NCI-H748 treated with DMSO at 0.1 percent for 48 hours (cell line): ENCODE measurements at regions not wholly inside any gene's neighbourhood (a gene's known extent, or its start where the extent isn't known, plus 50 kb on each side); places are given as distances from the start of the nearest gene placed in this dataset.

Experiments used
- DNase-seq: peaks from one replicate; lab custom pipeline; 2025; lab: John Stamatoyannopoulos, UW

GRCh38 chrX:17206584-17206983 lies 168.4 kb upstream of the NHS start:
- no peak for DNase-seq

GRCh38 chrX:17214962-17215361 lies 160.0 kb upstream of the NHS start:
- no peak for DNase-seq

- DNase-seq = no peak
Observed at GRCh38 chrX:17226736-17227135, 148.3 kb upstream of the NHS start.

GRCh38 chrX:17237146-17237545 lies 137.9 kb upstream of the NHS start:
- no peak for DNase-seq

GRCh38 chrX:17242470-17242869 lies 132.5 kb upstream of the NHS start:
- peak; percentile 64 for DNase-seq

- DNase-seq = no peak
Observed at GRCh38 chrX:17247144-17247543, 127.9 kb upstream of the NHS start.

GRCh38 chrX:17262123-17262522 lies 112.9 kb upstream of the NHS start:
- DNase-seq = no peak

- DNase-seq = no peak
Observed at GRCh38 chrX:17266136-17266535, 108.9 kb upstream of the NHS start.

- DNase-seq = no peak
Observed at GRCh38 chrX:17278961-17279360, 96.0 kb upstream of the NHS start.

GRCh38 chrX:17285983-17286382 lies 89.0 kb upstream of the NHS start:
- no peak for DNase-seq

- DNase-seq = no peak
Observed at GRCh38 chrX:17291171-17291900, 83.7 kb upstream of the NHS start.

GRCh38 chrX:17292111-17292527 lies 82.9 kb upstream of the NHS start:
- no peak for DNase-seq

GRCh38 chrX:17294561-17294960 lies 80.4 kb upstream of the NHS start:
- DNase-seq = no peak

GRCh38 chrX:17295791-17296190 lies 79.2 kb upstream of the NHS start:
- no peak for DNase-seq

GRCh38 chrX:17298564-17298963 lies 76.4 kb upstream of the NHS start:
- DNase-seq = no peak

- DNase-seq = no peak
Observed at GRCh38 chrX:17299206-17299605, 75.8 kb upstream of the NHS start.

GRCh38 chrX:17323397-17323796 lies 51.6 kb upstream of the NHS start:
- DNase-seq = no peak
